Uterus (tissue), 2 donors: ENCODE measurements at regions not wholly inside any gene's neighbourhood (a gene's known extent, or its start where the extent isn't known, plus 50 kb on each side); places are given as distances from the start of the nearest gene placed in this dataset.

Experiments
- CTCF ChIP-seq, 4 experiments: fragments of 200-600 bp in 2 of 4; fragments of 450-650 bp in 2 of 4; sonication (generic) in 2 of 4; IDR thresholded peaks; one replicate each; pipeline ENCODE4 v1.5.1; 2016 to 2019; ENCODE audit warnings: antibody characterized with exemption in 4 of 4, mild to moderate bottlenecking in 2 of 4, moderate library complexity in 1 of 4
- POLR2A ChIP-seq, 2 donors: fragments of 450-650 bp; IDR thresholded peaks; one replicate each; pipeline ENCODE4 v1.6.1; 2016; ENCODE audit warnings: antibody characterized with exemption in 2 of 2, mild to moderate bottlenecking in 1 of 2, moderate library complexity in 1 of 2

DNA sequence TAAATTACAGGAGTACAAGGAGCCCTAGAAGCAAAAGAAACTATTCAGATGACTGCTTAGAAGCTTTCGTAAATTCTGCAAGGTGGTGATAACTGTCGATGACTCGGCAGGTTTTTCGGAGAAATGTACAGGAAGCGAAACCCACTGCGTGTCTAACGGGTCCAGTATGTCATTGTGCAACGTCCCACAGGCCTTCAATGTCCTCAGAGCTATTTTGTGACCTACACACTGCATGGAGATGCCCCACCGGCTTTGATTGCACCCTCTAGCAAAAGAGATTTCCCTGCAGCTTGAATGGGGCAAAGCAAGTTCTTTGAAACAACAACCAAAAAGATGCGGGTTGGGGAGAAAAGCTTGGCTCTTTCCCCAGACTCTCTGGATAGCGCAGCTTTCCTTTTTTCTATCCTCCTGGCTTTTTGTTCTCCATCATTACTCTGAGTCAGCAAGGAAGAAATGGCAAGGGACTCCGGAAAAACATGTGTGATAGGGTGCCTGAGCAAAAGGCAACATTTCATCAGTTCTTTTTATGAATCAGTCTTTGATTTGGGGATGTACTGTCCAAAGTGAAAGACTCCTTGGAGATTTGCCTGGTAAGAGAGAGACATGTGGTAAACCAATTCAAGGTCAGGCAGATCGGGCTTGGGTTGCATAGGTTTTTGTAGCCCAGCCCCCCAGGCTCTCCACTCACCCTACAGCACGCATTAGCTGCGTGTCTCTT lies 112.0 kb upstream of the TBL1X start:
- TF ChIP-seq POLR2A (IDR thresholded peaks at IDR 0.05): no peak
- TF ChIP-seq CTCF (IDR thresholded peaks at IDR 0.05): no peak
